NCI-H2196 treated with DMSO at 0.1 percent for 48 hours (cell line): ENCODE measurements at regions not wholly inside any gene's neighbourhood (a gene's known extent, or its start where the extent isn't known, plus 50 kb on each side); places are given as distances from the start of the nearest gene placed in this dataset.
A peak's percentile ranks its signal among the peaks of the same experiment; 100 is the strongest.

ENCODE experiments used
- DNase-seq: peaks from one replicate; lab custom pipeline; 2025; ENCODE audit not compliant: unreplicated experiment; lab: John Stamatoyannopoulos, UW

DNA sequence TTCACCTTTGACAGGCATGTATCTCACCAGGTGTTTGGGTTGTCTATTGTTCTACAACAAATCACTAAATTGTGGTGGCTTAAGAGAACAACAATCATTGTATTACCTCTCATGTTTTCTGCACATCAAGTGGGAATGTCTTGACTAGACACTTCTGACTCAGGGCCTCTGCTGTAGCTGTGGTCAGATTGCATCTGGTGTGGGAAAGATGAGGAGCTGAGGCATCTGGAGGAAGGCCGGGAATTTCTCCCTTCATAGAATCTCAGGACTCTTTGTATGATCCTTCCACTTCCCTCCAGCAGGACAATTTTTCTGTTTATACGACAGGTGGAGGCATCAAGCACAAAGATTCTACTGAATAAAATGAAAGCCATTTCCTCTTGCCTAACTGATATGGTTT is 511.8 kb upstream of the NBEA start:
- no peak for DNase-seq

DNA sequence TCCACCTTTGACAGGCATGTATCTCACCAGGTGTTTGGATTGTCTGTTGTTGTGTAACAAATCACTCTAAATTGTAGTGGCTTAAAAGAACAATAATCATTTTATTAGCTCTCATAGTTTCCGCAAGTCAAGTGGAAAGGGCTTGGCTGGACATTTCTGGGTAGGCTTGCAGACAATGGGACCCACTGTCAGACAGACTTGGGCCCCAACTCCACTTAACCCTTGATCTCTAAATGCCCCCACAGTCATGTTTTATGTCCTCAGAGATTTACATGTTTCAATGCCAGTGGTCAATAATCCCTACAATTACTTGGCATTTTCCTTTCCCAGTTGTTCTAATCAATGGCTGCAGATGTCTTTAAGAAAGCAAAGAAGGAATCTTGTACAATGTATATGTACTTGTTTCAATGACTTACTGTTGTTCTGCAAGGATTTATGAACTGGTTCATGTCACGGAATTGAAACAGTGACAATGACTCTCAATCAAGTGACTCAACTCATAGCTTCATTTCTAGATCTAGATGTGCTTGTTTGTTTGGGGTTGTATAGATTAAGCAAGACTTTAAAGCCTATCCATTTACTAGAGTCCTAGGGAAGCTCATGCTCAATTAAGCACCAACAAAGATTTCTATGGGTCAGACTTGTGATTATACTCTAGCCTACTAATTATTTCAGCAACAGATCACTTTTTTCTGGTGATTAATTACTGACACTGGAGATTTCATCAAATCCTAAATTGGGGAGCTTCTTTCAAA is 510.1 kb upstream of the NBEA start:
- no peak for DNase-seq

DNA sequence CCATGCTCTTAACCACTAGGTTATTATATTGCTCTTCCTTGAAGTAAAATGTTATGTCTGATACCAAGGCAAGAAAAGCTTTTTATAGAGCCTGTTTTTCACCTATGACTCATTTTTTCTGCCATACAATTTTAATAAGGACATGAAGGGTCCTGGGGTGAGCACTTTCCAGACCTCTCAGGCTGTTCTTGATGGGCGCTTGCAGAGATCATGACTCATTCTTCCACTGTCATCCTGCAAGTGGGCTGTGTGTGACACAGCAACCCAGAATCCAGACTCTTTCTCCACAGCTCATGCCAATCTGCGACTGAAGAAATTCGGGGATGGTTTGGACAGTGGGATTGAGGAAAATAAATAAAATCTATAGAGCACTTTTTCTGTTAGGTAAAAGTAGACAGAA is 506.7 kb upstream of the NBEA start:
- no peak for DNase-seq

GRCh38 chr13:34437873-34438272 is 504.2 kb upstream of the NBEA start:
- no peak for DNase-seq

DNA sequence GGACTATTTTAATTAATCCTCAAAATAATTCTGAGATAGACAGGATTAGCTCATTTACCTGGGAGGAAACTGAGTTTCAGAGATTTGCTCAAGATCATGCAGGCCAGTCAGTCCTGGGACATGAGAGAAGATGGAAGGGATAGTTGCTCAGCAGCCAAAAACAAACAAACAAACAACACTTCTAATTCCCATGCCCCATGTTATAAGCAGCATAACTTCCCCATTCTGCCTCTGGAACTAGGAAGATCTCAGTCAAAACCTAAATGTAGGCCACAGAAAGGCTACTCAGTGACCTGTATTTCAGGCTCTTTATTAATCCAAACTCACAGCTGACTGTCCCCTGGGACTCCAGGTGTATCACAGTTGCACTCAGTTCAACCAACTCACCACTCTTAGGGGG is 489.2 kb upstream of the NBEA start:
- no peak for DNase-seq

DNA sequence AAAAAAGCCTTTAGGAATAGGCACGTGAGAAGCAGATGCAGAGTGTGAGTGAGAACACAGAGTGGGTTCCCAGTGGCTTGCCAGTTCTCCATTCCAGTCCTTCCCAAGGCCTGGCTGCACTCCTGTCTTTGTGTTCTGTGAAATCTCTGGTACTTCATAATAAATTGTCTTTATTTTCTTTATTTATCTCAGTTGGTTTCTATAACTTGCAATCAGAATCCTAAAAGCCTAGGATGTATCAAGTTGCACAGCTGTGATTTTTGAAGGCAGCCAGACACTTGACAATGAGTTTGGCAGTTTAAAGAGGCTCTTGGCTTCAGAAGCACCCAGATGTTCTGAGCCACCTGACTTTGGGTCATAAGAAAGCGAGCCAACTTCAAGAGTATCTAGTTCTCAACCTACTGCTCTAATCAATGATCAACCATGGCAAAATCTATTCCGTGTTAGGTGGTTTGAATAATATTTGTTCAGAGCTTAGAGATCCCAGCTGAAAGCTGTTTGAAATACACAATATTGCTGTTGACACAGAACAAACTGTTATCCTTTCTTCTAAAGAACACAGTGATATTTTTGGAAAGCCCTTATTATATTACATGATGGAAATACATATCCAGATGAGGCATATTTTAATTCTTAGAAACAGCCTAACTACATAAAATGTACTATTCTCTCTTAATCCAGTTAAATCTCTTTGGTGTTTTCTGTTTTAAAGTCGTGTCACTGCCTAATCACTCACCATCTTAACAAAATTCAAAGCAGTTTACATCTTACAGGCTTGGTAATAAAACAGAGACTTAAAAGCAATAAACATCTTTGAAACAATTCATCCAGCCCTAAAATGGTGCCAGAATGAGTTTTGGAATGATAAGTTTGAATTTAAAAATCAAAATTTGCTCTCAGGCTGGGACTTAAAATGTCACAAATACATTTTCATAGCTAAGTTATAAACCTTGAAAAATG is 483.0 kb upstream of the NBEA start:
- DNase-seq: peak; percentile 15

DNA sequence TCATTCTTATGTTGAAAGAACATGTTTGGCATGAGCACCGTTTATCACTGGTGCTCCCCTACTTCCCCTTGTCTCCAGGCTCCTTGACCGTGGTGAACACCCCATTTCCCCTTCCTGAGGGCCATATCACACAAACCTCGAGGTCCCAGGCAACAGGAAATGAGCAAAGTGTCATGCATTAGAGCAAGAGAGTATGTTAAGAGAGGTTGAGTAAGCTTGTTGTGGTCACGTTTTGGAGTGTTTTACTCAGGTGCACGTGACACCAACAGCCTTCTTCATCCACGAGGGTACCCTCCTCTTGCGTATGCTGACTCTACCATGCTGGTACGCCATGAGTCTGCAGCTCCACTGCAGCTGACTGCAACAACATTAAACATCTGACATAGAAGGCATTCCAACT is 482.2 kb upstream of the NBEA start:
- DNase-seq: no peak

DNA sequence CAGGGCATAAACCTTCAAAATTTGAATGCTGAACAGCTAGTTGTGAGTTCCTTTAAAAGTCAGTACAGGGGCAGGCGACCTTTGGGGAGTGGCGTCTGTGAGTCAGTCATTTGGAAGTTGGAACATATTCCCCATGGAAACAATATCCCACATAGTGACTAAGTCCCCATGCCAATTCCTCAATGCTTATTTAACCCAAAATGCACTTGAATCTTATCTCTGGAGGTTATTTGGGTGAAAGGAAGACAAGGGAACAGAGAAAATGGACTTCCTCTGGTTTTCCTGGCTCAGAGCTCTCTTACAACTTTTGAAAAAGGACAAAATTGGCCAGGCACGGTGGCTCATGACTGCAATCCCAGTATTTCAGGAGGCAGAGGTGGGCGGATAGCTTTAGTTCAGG is 479.2 kb upstream of the NBEA start:
- no peak for DNase-seq

GRCh38 chr13:34464011-34464410 is 478.1 kb upstream of the NBEA start:
- DNase-seq: no peak

- DNase-seq: no peak
These were observed 476.6 kb upstream of the NBEA start for GRCh38 chr13:34465423-34465922.

GRCh38 chr13:34466301-34466700 is 475.8 kb upstream of the NBEA start:
- no peak for DNase-seq

DNA sequence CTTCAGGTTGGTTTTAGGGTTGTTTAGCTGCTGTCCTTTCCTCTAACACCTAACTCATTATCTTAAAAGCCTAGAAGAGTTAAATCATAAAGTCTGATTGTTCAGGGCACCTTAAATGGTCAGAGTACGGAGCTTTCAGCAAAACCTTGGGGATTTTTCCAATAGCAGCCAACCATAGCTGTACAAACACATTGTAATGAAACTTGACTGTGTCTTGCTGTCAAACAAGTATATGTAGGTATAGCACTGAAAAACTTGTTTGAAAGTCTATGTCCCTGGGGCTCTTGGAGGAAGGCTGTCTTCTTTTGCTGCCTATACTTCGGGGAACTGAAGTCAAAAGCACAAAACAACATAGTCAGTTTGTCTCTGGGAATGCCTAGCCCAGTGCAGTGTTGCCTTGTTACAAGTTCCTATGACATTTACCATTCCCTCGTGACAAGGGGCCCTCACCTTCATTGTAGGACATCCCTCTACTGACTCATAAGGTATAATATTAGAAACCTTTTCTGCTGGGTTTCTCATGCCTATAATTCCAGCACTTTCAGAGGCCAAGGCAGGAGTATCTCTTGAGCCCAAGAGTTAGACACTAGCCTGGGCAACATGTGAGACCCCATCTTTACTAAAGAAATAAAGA is 474.5 kb upstream of the NBEA start:
- DNase-seq: no peak

GRCh38 chr13:34469196-34469986 is 472.7 kb upstream of the NBEA start:
- no peak for DNase-seq

- no peak for DNase-seq
These were observed 467.7 kb upstream of the NBEA start for GRCh38 chr13:34474187-34474868.

DNA sequence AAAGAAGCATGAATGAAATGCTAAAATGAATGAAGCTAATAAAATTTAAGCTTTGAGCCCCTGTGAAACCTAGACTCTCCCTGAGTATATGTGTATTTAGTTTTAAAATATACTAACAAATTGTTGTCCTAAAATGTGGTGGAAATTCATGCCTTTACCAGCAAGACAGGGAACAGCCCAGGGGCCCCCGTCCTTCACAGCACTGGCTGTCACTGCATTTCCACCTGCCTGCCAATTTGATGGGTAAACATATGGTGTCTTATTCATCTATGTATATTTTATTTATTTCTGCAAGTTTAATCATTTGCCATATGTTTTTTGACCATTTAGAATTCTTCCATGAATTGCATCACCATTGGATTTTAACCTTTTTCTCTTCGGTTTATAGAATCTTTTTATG is 463.7 kb upstream of the NBEA start:
- DNase-seq: no peak

DNA sequence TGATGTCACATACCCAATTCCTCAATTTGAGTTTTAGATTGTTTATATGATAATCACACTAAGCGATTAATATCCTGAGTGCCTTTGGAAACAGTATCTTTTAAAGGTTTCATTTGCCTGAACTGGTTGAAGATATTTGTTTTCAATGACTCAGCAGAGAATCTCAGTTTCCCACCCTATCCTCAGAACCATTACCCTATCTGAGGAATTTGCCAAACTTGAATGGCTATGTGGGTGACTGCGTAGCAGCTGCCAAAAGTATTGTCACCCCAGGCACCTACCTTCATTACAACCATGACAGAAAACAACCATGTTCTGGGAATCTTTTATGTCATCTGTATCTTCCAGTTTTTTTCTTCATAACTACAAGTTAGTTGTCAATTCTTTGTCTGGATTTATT is 440.1 kb upstream of the NBEA start:
- DNase-seq: no peak

DNA sequence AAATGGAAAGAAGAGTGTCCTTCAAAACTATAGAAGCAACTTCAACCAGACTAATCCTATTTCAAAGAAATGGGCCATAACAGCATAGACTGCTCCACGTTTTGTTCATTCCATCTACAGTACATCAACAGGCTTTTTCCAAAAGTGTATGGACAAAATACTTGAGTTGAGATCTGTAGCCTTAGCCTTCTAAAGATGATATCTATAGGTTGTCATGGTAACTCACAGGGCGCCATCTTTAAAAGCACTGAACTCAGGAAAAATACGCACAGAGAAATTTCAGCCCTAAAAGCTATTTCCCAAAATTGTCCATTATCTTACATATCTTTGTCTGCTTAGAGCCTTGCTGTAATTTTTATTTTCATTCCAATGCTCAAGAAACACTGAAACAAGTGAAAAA is 439.4 kb upstream of the NBEA start:
- no peak for DNase-seq

DNA sequence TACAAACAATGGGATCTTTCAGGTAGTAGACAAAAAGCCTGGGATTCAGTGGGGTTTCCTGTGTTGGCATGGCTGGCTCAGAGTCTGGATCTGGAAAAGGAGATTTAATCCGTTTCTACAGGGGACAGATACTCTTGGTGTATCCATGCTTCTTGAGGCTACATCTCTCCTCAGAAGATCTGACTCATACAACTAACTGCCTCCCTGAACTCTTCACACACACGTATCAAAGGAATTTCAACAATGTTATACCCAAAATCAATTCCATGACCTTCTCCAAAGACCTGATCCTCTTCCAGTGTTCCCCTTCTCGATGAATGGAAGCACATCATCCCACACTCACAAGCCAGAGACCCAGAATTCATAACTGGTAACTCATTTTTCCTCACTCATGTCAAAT is 435.3 kb upstream of the NBEA start:
- no peak for DNase-seq

- DNase-seq: no peak
These were observed 434.4 kb upstream of the NBEA start for GRCh38 chr13:34507630-34508029.

DNA sequence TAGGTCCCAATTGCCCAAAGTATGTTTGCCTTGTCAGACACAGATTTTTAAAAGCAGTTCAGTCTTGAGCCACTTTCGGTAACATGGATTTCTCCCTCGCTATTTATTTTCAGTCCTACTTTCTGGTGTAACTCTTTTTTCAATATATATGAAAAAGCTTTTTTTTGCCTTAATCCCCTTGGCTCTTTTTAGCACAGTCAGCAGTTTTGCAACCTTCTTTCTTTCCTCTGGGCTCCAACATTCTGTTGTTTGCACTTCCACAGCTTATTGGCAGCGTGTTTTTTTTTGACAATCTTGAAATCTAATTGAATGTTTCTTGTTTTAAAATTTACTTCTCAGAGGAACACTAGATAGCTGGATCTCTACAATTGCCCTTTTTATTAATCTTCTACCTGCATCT is 429.3 kb upstream of the NBEA start:
- DNase-seq: no peak
